Esophagus (tissue), 2 donors: ENCODE measurements at regions not wholly inside any gene's neighbourhood (a gene's known extent, or its start where the extent isn't known, plus 50 kb on each side); places are given as distances from the start of the nearest gene placed in this dataset.
A peak's percentile ranks its signal among the peaks of the same experiment; 100 is the strongest.
"Not testable (repeated sequence)": the region's sequence is repeated elsewhere in the genome, so short reads cannot be mapped to it uniquely, and the experiment has no call there.

Experiments used
- H3K27ac ChIP-seq, 2 donors: one replicate each; pipeline ENCODE4 v1.5.1; 2013; ENCODE audit warnings: low read depth in 2 of 2, mild to moderate bottlenecking in 2 of 2, inconsistent platforms in 1 of 2, low read length in 1 of 2, moderate library complexity in 1 of 2
- H3K27me3 ChIP-seq, 2 donors: one replicate each; pipeline ENCODE4 v1.6.1; 2013; ENCODE audit warnings: low read length in 2 of 2, control low read depth in 1 of 2, mild to moderate bottlenecking in 1 of 2; ENCODE audit not compliant: insufficient read depth in 2 of 2, control insufficient read depth in 1 of 2
- H3K36me3 ChIP-seq, 2 donors: one replicate each; pipeline ENCODE4 v1.6.1; 2013; ENCODE audit warnings: low read length in 1 of 2; ENCODE audit not compliant: control insufficient read depth in 2 of 2, insufficient read depth in 2 of 2
- H3K4me1 ChIP-seq, 2 donors: one replicate each; pipeline ENCODE4 v1.6.1; 2013; ENCODE audit warnings: low read length in 1 of 2; ENCODE audit not compliant: control insufficient read depth in 2 of 2, insufficient read depth in 2 of 2
- H3K4me3 ChIP-seq, 2 donors: one replicate each; pipeline ENCODE4 v1.5.1; 2013; ENCODE audit warnings: low read length in 2 of 2, mild to moderate bottlenecking in 2 of 2, low read depth in 1 of 2, moderate library complexity in 1 of 2
- H3K9me3 ChIP-seq, 2 donors: one replicate each; pipeline ENCODE4 v1.6.1; 2013; ENCODE audit warnings: mild to moderate bottlenecking in 2 of 2, low read depth in 1 of 2, low read length in 1 of 2, moderate library complexity in 1 of 2; ENCODE audit not compliant: control insufficient read depth in 2 of 2, insufficient read depth in 1 of 2
- WGBS, 2 donors: extraction: QIAGEN DNeasy Blood & Tissue Kit; methylation state at CpG; one replicate each; pipeline ENCODE4 v1.1.7; 2013; 5-methylcytosine and 5-hydroxymethylcytosine counted together
- donor health status: healthy with polysubstance abuse.
- donor health status: Bipolar disorder and iron deficiency.

DNA sequence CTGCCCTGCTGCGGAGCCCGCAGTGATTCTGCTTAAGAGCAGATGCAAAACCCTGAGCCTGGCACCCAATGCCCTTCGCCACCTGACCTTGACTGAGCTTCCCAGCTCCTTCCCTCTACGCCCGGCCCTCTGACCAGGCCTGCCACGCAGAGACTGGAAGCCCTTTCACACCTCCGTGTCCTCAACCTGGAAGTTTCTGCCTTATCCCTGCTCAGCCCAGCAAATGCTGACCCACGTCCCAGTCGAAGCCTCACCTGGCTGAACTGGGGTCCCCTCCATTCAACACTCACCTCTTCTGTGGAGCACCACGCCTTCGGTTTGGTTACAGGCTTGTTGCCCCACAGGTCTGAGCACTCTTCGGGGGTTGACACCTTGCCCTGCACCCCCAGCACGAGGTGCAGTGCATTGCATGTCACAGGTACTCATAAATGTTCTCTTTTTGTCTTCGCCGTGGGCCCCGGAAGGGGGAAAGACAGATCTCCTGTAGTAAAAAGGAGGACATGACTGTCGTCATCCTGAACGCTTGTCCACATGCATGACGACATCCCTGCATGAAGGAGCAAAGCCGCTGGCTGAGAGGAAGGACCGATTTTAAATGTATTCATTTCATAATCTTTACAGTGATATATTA, 153.6 kb upstream of the TNRC6C start:
- no peak overlapping the region for H3K4me3 ChIP-seq
- WGBS, 2 donors, result 77 to 80% methylated on average over 21 of the region's 21 CpGs
- H3K27ac ChIP-seq, result no peak overlapping the region
- H3K27me3 ChIP-seq, result no peaks in the 10 kb centered on the region
- peaks cover 0 to 2% of the 10 kb centered on the region in 2 donors for H3K4me1 ChIP-seq
- H3K9me3 ChIP-seq, result no peaks in the 10 kb centered on the region
- H3K36me3 ChIP-seq, result no peaks in the 10 kb centered on the region

DNA sequence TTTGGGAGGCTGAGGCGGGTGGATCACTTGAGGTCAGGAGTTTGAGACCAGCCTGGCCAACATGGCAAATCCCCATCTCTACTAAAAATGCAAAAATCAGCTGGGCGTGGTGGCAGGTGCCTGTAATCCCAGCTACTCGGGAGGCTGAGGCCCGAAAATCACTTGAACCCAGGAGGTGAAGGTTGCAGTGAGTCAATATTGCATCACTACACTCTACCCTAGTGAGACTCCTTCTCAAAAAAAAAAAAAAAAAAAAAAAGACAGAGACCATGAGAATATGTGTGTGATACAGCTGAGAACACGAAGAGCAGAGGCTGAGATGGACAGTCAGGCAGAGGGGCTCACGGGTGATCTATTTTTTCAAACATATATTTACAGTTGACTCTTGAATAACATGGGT, 152.5 kb upstream of the TNRC6C start:
- 77 to 82% methylated on average over 6 of the region's 6 CpGs for WGBS, 2 donors
- H3K4me1 ChIP-seq, H3K27me3 ChIP-seq, H3K4me3 ChIP-seq, H3K27ac ChIP-seq, H3K36me3 ChIP-seq, H3K9me3 ChIP-seq: not testable (repeated sequence)

- 77 to 82% methylated on average over 12 of the region's 12 CpGs for WGBS, 2 donors
- no peaks in the 10 kb centered on the region for H3K36me3 ChIP-seq
Measured at GRCh38 chr17:77807051-77807745, 151.3 kb upstream of the TNRC6C start.

GRCh38 chr17:77807746-77808441, 150.6 kb upstream of the TNRC6C start:
- Histone ChIP-seq H3K36me3 (no peaks in the 10 kb centered on the region), H3K9me3 (no peaks in the 10 kb centered on the region), H3K27me3 (no peaks in the 10 kb centered on the region), H3K4me1 (peaks cover 3 to 4% of the 10 kb centered on the region in 2 donors), H3K4me3 (no peak overlapping the region), H3K27ac (no peak overlapping the region)
- WGBS, 2 donors, result 78 to 82% methylated on average over 7 of the region's 7 CpGs

More at GRCh38 chr17:77807051-77807745, 151.3 kb upstream of the TNRC6C start:
- H3K4me1 ChIP-seq, result peaks cover 4 to 5% of the 10 kb centered on the region in 2 donors
- no peak overlapping the region for H3K27ac ChIP-seq
- no peaks in the 10 kb centered on the region for H3K27me3 ChIP-seq
- H3K9me3 ChIP-seq, result no peaks in the 10 kb centered on the region
- H3K4me3 ChIP-seq, result no peak overlapping the region

- H3K9me3 ChIP-seq, result no peaks in the 10 kb centered on the region
- H3K4me3 ChIP-seq, result no peak overlapping the region
- H3K27ac ChIP-seq, result no peak overlapping the region
- H3K4me1 ChIP-seq, result peaks cover 3 to 4% of the 10 kb centered on the region in 2 donors
- 86 to 91% methylated on average over 10 of the region's 10 CpGs for WGBS, 2 donors
- H3K36me3 ChIP-seq, result no peaks in the 10 kb centered on the region
- H3K27me3 ChIP-seq, result no peaks in the 10 kb centered on the region
Measured at GRCh38 chr17:77808686-77809425, 149.6 kb upstream of the TNRC6C start.

DNA sequence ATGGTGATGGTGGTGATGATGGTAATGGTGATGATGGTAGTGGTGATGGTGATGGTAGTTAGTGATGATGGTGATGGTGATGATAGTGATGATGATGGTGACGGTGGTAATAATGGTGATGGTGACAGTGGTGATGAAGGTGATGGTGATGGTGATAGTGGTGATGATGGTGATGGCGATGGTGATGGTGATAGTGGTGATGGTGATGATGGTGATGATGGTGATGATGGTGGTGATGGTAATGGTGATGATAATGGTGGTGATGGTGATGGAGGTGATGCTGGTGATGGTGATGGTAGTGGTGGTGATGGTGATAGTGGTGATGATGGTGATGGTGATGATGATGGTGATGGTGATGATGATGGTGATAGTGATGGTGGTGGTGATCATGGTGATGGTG, 148.7 kb upstream of the TNRC6C start:
- Histone ChIP-seq H3K36me3 (no peaks in the 10 kb centered on the region), H3K27ac (no peak overlapping the region), H3K9me3 (no peaks in the 10 kb centered on the region), H3K4me1 (peaks cover 3 to 4% of the 10 kb centered on the region in 2 donors), H3K27me3 (no peaks in the 10 kb centered on the region), H3K4me3 (no peak overlapping the region)
- 87 to 98% methylated on average over 2 of the region's 2 CpGs for WGBS, 2 donors

- Histone ChIP-seq H3K4me3 (no peak overlapping the region), H3K4me1 (peaks cover 3 to 4% of the 10 kb centered on the region in 2 donors), H3K9me3 (no peaks in the 10 kb centered on the region), H3K27ac (peak overlapping the region in 1 of 2 donors; percentile 26), H3K36me3 (no peaks in the 10 kb centered on the region), H3K27me3 (no peaks in the 10 kb centered on the region)
- 22 to 42% methylated on average over 1 of the region's 1 CpG for WGBS, 2 donors
Measured at GRCh38 chr17:77810536-77810935, 148.0 kb upstream of the TNRC6C start.

DNA sequence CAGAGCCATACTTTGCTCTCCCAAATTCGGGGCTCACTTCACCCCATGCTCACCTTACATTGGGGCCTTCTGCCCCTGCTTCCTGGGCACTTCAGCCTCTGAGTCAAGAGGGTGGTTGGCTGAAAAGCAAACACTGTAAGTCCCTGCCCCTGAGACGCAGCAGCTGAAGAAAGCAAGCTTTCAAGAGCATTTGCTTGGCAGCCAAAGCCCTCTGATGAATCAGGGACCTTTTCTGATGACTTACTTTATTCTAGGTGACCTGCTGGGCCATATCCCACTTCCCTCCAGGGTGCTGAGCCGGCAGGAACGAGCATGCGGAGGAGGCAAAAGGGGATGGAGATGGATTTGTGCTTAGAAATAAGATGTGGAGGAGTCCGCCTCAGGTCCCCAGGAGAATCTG, 147.0 kb upstream of the TNRC6C start:
- H3K27ac ChIP-seq, result peak overlapping the region in 1 of 2 donors; percentile 26
- H3K27me3 ChIP-seq, result no peaks in the 10 kb centered on the region
- peaks cover 3 to 4% of the 10 kb centered on the region in 2 donors for H3K4me1 ChIP-seq
- H3K36me3 ChIP-seq, result no peaks in the 10 kb centered on the region
- H3K9me3 ChIP-seq, result no peaks in the 10 kb centered on the region
- no peak overlapping the region for H3K4me3 ChIP-seq
- 52 to 55% methylated on average over 6 of the region's 6 CpGs for WGBS, 2 donors

DNA sequence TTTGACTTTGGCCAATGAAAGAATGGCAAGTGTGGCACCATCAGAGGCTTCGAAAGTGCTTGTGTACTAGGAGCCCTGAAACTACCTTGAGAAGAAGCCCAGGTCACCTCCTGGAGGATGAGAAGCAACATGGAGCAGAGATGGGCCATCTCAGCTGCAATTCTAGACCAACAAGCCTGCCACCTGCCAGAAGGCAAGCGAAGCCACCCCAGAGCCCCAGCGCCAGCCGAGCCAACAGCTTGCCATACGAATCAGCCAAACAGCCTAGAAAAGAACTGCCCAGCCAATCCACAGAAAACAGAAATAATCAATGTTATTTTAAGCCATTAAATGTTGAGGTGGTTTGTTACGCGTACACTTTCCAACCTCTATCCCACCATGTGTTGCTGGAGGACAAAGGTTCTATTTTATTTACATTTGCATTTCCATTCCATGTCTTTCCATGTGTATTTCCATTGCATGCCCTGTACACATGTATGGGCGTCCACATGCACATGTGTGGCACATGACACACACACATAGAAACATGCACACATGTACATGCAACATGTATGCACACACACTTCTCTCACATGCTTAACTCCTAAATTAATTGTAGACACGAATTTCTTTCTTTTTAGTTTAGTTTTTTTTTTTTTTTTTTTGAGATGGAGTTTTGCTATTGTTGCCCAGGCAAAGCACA, 144.3 kb upstream of the TNRC6C start:
- Histone ChIP-seq H3K4me1 (peaks cover 3 to 4% of the 10 kb centered on the region in 2 donors), H3K9me3 (no peaks in the 10 kb centered on the region), H3K4me3 (no peak overlapping the region), H3K36me3 (no peaks in the 10 kb centered on the region), H3K27ac (no peak overlapping the region), H3K27me3 (no peaks in the 10 kb centered on the region)
- 88 to 92% methylated on average over 9 of the region's 9 CpGs for WGBS, 2 donors
